ENCODE measurements at regions not wholly inside any gene's neighbourhood (a gene's known extent, or its start where the extent isn't known, plus 50 kb on each side); places are given as distances from the start of the nearest gene placed in this dataset.

DNA sequence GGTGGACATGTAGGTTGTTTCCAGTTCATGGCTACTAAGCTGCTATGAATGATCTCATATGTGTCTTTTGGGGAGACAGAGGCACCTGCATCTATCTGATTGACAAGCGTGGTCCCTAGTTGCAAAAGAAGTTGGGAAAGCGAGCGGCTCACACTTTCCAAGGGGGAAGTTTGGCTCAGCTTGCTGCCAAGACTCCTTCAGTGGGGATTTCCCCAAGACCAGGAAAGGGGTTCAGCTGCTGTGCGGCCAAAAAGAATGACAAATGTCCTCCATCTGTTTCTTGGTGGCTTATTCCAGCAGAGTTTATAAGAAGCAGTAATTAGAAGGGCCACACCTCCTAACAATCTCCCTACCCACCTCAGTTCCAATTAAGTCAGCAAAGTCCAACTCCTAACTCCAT lies 128.5 kb upstream of the GALNT2 start:
- DNase-seq, result no peak

GRCh38 chr1:229940684-229941083 lies 126.4 kb upstream of the GALNT2 start:
- DNase-seq, result no peak

GRCh38 chr1:229941160-229941559 lies 125.9 kb upstream of the GALNT2 start:
- DNase-seq, result no peak

DNA sequence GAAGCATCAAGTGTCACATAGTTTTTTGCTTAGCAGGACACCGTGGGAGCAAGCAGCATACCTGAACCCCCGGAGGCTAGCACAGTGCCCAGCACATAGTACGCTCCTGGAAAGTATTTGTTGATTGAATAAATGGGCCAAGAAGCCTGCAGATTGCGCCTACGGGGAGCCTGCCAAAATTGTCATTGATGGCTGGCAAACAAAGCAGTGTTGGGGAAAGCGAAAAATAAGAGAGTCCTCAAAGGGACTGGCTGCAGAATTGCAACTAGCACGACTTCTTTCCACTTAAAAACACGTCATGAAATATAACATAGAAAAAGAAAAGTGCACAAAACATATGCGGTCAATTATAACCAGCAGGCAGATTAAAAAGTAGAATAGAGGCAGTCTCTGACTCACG lies 125.2 kb upstream of the GALNT2 start:
- DNase-seq, result no peak

GRCh38 chr1:229942501-229942900 lies 124.5 kb upstream of the GALNT2 start:
- DNase-seq, result no peak

DNA sequence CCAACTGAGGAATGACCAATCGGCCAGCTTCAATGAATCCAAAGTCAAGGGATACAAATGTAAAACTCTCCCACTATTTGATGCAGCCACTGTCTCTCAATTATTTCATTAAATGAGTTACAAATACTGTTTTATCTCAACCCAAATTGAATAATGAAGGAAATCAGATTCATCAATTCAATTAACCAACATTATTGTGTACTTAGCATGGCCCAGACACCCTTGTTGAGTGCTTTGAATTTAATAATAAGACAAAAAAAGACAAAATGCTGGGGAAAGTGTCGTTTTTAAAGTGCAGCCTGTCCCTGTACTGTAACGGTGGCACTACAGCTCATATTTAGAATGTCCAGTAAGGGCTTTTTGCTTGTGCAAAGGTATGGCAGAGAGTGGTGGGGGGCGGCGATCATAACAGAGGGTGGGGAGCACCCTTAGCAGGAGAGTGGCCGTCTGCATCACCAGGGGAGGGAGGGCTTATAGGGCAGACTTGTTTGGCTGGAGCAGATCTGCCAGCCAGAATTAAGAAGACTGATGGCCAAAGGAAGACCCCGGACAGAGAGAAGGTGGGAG lies 123.8 kb upstream of the GALNT2 start:
- DNase-seq, result no peak

DNA sequence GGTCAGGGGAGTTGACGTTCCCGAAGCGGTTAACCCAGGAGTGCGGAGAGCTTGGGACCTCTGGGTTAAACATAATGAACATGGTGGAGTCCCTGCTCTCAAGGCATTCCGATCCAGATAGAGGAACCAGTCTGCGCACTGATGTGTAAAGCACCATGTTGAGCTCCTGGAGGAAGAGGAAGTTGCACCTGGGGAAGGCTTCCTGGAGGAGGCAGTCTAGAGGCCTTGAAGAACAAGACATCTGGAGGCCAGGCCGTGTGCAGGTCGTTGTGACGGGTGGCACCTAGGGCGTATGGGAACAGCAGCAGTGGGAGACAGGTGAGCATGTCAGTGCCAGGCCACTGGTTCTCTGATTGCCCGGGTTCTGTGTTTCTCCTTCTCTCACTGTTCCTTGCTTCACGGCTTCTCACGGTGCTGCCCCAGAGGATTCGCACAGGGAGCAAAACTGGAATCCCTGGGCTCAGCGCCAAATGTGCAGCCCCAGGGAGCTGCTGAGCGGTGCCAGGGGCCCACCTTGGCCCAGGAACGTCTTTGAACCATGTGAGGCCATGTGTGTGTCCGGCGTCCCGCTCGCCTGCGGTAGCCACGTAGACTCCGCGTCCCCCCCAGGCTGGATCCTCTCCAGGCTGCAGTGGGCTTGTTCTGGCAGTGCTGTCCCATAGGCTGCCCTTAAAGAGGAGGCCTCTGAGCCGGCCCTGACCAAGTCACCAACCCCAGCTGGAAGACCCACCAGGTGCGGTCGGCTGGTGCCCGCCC lies 122.9 kb upstream of the GALNT2 start:
- no peak for DNase-seq

GRCh38 chr1:229945795-229946194 lies 121.2 kb upstream of the GALNT2 start:
- DNase-seq, result no peak

DNA sequence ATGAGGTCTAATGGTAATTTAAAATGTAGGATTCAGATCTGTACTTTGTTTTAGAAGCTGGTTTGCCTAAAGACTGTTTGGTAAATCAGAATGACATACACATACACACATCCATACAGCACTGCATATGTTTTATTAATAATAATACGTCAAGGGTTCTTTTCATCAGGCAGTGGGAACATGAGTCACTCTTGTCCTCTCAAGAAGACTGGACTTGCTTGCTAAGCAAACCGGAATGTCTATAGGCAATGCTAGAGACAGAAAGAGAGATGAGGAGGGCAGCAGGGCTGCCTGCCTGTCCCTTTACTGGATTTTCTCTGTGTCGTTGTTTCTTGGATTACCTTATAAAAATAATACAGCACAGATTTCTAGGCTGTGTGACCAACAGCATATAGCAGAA lies 119.1 kb upstream of the GALNT2 start:
- DNase-seq, result no peak

DNA sequence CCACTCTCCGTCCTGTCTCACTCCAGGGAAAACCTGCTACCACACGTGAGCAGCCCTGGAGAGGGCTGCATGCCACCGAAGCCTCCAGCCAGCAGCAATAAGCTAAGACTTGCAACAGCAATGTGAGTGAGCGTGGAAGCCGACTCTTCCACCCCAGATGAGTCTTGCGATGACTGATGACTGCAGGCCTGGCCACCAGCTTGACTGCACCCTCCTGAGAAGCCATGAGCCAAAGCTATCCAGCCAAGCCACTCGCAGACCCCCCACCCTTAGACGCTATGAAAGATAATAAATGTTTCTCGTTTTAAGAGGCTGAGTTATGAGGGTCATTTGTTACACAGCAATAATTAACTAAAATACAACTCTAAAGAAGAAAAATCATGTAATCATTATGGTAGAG lies 118.6 kb upstream of the GALNT2 start:
- no peak for DNase-seq

GRCh38 chr1:229949500-229949899 lies 117.5 kb upstream of the GALNT2 start:
- no peak for DNase-seq

DNA sequence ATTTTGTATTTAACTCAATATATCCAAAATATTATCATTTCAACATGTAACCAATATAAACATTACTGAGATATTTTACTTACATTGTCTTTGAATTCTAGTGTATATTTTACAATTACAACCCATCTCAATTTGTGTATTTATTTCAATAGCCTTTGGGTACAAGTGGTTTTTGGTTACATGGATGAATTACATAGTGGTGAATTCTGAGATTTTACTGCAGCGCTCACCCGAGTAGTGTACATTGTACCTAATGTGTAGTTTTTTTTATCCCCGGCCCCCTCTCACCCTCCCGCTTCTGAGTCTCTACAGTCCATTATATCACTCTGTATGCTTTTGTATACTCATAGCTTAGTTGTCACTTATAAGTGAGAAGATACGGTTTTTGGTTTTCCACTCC lies 117.0 kb upstream of the GALNT2 start:
- no peak for DNase-seq

DNA sequence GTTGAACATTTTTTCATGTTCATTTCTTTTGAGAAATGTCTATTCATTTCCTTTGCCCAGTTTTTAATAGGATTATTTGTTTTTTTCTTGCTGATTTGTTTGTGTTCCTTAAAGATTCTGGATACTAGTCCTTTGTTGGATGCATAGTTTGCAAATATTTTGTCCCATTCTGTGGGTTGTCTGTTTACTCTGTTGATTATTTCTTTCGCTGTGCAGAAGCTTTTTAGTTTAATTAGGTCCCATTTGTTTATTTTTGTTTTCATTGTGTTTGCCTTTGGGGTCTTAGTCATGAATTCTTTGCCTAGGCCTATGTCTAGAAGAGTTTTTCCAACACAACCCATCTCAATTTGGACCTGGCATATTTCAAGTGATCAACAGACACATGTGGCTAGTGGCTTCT lies 116.1 kb upstream of the GALNT2 start:
- DNase-seq, result no peak

DNA sequence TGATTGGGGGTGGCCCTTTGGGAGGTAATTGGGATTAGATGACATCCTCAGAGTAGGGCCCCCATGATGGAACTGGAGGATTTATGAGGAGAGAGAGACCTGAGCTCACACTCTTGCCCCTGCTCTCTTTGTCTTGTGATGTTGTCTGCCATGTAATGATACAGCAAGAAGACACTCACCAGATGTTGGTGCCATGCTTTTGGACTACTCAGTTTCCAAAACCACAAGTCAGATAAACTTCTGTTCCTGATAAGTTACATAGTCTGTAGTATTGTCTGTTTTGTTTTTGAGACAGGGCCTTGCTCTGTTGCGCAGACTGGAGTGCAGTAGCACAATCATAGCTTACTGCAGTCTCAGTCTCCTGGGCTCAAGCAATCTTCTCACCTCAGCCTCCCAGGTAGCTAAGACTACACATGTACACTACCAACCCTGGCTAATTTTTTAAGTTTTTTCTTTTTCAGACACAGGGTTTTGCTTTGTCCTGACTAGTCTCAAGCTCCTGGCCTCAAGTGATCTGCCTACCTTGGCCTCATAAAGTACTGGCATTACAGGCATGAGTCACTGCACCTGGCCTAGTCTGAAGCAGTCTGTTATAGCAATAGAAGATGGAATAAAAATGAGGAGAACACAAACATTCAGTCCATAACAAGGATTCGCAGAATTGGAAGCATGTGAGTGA lies 115.0 kb upstream of the GALNT2 start:
- DNase-seq, result no peak

DNA sequence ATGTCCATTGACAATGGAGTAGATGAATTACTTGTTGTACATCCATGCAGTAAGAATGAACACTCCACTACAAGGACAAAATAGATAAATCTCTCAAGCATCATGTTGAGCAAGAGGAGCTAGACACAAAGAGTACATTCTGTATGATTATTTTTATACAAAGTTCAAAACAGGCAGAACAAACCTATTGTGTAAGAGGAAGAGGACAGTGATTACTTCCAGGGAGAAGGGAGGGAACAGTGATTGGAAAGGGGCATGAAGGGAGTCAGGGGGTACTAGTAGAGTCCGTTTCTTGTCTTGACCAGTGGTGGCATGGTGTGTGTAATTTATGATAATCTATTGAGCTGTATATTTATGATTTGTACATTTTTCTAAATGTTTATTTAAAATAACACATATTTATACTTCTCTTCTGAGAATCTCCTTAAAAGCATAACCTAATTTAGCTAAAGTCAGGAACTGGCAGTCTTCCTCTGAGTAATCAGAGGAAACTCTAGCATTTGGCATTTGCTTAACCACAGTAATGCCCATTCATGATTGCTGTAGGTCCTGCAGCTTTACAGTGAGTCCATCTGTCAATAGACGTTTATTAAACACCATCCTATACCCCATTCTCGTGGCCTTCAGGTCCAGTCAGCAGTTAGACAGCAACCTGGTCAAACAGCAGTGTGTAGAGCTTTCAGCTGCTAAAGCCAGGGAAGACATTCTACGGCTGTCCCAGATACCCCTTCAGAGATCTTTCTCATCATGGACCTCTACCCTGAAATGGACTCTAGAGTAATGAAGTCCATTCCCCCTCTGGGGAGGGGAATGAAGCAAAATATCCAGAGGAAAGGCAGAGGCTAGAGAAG lies 114.1 kb upstream of the GALNT2 start:
- no peak for DNase-seq

DNA sequence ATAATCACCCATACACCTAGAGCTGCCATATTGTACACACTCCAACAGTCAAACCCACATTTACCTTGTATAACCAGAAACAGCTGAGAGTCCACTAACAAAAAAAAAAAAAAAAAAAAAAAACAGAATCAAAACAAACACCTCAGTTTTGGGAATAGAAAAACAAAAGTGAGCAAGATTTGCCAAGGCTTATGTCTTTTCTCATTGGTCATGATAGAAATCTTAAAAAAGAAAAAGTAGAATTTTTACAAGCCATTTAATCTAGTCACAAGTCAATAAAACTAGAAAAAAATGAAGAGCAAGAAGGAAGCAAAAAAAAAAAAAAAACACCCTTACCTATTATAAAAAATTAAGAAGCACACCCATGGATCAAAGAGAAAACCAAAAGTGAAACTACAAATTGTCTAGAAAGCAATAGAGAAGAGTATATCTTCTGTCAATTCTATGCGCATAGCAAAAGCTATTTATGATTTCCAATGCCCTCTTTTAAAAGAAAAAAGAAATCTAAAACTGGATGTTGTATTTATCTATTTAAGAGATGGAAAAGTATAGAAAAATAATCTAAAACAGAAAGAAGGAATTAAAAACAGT lies 113.2 kb upstream of the GALNT2 start:
- no peak for DNase-seq

- no peak for DNase-seq
Measured at GRCh38 chr1:229964281-229964680, 102.8 kb upstream of the GALNT2 start.

DNA sequence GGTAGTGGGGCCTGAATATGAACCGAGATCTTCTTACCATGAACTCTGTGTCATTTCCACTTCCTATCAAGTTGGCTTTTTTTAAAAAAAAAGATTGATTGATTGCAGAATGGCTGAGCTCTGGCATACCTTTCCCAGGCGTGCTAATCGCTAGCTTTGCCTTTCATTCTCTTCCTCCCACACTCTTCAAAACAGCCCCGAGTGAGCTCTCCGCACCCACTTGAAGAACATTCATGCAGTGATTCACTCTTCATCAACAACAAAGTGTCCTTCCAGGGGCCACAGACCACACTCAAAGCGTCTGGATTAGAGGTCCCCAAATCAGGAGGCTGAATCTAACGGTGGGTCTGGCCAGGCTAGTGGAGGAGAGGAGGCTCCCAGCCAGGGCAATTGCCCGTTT lies 96.3 kb upstream of the GALNT2 start:
- DNase-seq, result no peak

DNA sequence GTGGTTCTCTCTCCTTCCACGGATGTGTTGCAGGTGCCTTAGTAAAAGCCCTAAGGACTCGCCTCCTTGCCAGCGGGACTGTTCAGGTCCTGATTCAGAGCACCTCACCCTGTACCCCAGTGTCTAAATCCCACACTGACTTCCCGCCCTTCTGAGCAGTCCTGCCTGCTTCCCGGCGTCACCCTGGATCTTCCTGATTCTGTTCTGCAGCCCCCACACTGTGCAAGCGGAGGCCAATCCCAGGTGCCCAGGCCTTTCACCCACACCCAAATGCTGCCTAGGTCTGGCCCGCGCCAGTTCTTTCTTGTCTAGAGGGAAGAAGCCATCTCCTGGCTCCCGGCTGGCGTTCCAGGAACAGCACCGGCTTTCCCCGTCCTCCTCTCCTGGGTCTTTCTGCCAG lies 95.9 kb upstream of the GALNT2 start:
- DNase-seq, result no peak

DNA sequence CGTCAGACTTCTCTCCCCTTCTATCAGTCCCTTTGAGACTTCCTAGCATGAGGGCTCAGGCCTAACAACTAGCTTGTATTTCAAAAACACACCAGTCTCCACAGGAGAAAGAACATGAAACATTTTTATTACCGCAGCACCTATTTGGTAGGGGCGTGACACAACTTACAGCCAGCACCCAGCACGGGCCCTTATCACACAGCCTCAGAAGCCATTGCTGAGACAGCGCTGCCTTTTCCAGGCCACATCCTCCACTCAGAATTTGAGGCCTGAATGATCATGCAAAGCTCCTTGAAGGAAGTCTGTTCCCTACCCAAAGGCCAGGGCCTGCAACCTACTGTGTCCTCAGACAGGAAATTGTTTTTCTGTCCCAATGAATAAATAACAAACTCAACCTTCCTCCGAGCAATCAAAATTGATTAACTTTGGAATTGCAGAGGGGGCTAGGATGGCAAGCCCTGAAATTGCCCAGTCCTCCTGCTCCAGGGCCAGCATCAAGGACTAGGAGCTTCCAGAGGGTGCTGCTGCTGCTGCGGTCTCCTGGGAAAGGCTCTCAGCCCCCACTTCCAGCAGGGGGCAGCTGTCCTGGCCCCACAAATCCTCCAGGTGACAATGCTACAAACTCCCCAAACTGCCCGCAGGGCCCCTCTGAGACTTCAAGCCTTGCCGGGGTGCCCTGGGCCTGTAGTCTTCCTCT lies 94.3 kb upstream of the GALNT2 start:
- DNase-seq, result no peak

- no peak for DNase-seq
Measured at GRCh38 chr1:229973297-229973612, 93.8 kb upstream of the GALNT2 start.

GRCh38 chr1:229975047-229975446 lies 92.0 kb upstream of the GALNT2 start:
- no peak for DNase-seq

DNA sequence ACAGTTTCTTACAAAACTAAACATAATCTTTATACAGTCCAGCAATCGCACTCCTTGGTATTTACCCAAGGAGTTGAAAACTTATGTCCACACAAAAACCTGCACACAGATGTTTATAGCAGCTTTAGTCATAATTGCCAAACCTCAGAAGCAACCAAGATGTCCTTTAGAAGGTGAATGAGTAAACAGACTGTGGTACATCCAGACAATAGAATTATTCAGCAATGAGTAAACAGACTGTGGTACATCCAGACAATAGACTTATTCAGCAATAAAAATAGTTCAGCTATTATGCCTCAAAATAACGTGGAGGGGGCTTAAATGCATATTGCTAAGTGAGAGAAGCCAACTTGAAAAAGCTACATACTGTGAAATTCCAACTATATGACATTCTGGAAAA lies 87.0 kb upstream of the GALNT2 start:
- DNase-seq, result no peak

Data from stimulated activated CD4-positive, alpha-beta T cell treated with anti-CD3 and anti-CD28 coated beads, Interleukin-4, amount 100 ng/mL, for 1 hour (primary cell).